ENCODE measurements at regions not wholly inside any gene's neighbourhood (a gene's known extent, or its start where the extent isn't known, plus 50 kb on each side); places are given as distances from the start of the nearest gene placed in this dataset.

GRCh38 chr2:107622741-107623310 is 203.9 kb upstream of the RGPD4 start:
- TF ChIP-seq CTCF (IDR thresholded peaks at IDR 0.05) (no peak), JUN (CRISPR knock-in tag; IDR thresholded peaks at IDR 0.05) (no peak), ELF4 (CRISPR knock-in tag; IDR thresholded peaks at IDR 0.05; ENCODE audit: low read depth) (no peak), ESRRA (CRISPR knock-in tag; IDR thresholded peaks at IDR 0.05; ENCODE audit: borderline replicate concordance) (no peak), SP1 (CRISPR knock-in tag; conservative IDR thresholded peaks at IDR 0.05) (no peak), TEAD4 (CRISPR knock-in tag; IDR thresholded peaks at IDR 0.05) (no peak), NR3C1 (CRISPR knock-in tag; conservative IDR thresholded peaks at IDR 0.05; ENCODE audit: low read depth) (no peak), PRDM15 (CRISPR knock-in tag; IDR thresholded peaks at IDR 0.05) (no peak), SMAD4 (CRISPR knock-in tag; IDR thresholded peaks at IDR 0.05) (no peak)
